IPS DF 6.9 (cell line): ENCODE measurements at regions not wholly inside any gene's neighbourhood (a gene's known extent, or its start where the extent isn't known, plus 50 kb on each side); places are given as distances from the start of the nearest gene placed in this dataset.
"Not testable (repeated sequence)": the region's sequence is repeated elsewhere in the genome, so short reads cannot be mapped to it uniquely, and the experiment has no call there.

Experiments
- DNase-seq: peaks from one replicate; pipeline ENCODE4 v3.0.0-alpha.2; 2013; ENCODE audit warnings: low read depth, low spot score
- H3K27ac ChIP-seq: one replicate; pipeline ENCODE4 v1.5.1; 2013; ENCODE audit warnings: low read length, control low read depth
- H3K27me3 ChIP-seq: 2 replicates; pipeline ENCODE4 v1.6.1; 2013; ENCODE audit warnings: mild to moderate bottlenecking, low read length; ENCODE audit not compliant: control insufficient read depth, insufficient read depth
- H3K36me3 ChIP-seq: 2 replicates; pipeline ENCODE4 v1.6.1; 2013; ENCODE audit warnings: low read length; ENCODE audit not compliant: control insufficient read depth, insufficient read depth
- H3K4me1 ChIP-seq: 2 replicates; pipeline ENCODE4 v1.6.1; 2013; ENCODE audit warnings: low read length; ENCODE audit not compliant: control insufficient read depth, insufficient read depth
- H3K4me3 ChIP-seq: 2 replicates; pipeline ENCODE4 v1.5.1; 2013; ENCODE audit warnings: mild to moderate bottlenecking, low read length
- H3K9me3 ChIP-seq: 2 replicates; pipeline ENCODE4 v1.6.1; 2013; ENCODE audit warnings: low read length, inconsistent platforms; ENCODE audit not compliant: control insufficient read depth, insufficient read depth
- WGBS: extraction: QIAGEN DNeasy Blood & Tissue Kit; methylation state at CpG from one replicate; pipeline ENCODE4 v1.1.7; 2013; ENCODE audit warnings: mixed read lengths, missing lambda C conversion rate; ENCODE audit not compliant: insufficient read length, insufficient coverage; 5-methylcytosine and 5-hydroxymethylcytosine counted together

GRCh38 chr2:61649946-61650345 lies 111.8 kb upstream of the XPO1 start:
- H3K4me3 ChIP-seq, H3K4me1 ChIP-seq, DNase-seq, H3K27me3 ChIP-seq, H3K36me3 ChIP-seq, H3K27ac ChIP-seq, H3K9me3 ChIP-seq: not testable (repeated sequence)
- no CpG with 5 or more reads among the region's 3 CpGs for WGBS

- no peaks in the 10 kb centered on the region for H3K36me3 ChIP-seq
- WGBS, result no CpG with 5 or more reads among the region's 2 CpGs
These were observed 110.9 kb upstream of the XPO1 start for GRCh38 chr2:61649021-61649420.

GRCh38 chr2:61647044-61647443 lies 108.9 kb upstream of the XPO1 start:
- H3K36me3 ChIP-seq, result no peaks in the 10 kb centered on the region
- H3K4me1 ChIP-seq, result no peaks in the 10 kb centered on the region
- no CpG with 5 or more reads among the region's 5 CpGs for WGBS
- no peaks in the 10 kb centered on the region; the same call in 1 of the 2 replicates for H3K27me3 ChIP-seq
- DNase-seq, result no peak
- H3K9me3 ChIP-seq, result no peaks in the 10 kb centered on the region
- H3K27ac ChIP-seq, result no peak overlapping the region
- H3K4me3 ChIP-seq, result no peak overlapping the region

More at GRCh38 chr2:61649021-61649420, 110.9 kb upstream of the XPO1 start:
- H3K4me1 ChIP-seq, result no peaks in the 10 kb centered on the region
- no peaks in the 10 kb centered on the region; the same call in 1 of the 2 replicates for H3K27me3 ChIP-seq
- DNase-seq, result no peak
- no peak overlapping the region for H3K27ac ChIP-seq
- no peak overlapping the region for H3K4me3 ChIP-seq
- H3K9me3 ChIP-seq, result no peaks in the 10 kb centered on the region

GRCh38 chr2:61645911-61646310 lies 107.8 kb upstream of the XPO1 start:
- no peak for DNase-seq
- Histone ChIP-seq H3K4me1 (no peaks in the 10 kb centered on the region), H3K27me3 (no peaks in the 10 kb centered on the region; the same call in 1 of the 2 replicates), H3K27ac (no peak overlapping the region), H3K4me3 (no peak overlapping the region), H3K36me3 (no peaks in the 10 kb centered on the region), H3K9me3 (no peaks in the 10 kb centered on the region)
- no CpG with 5 or more reads among the region's 1 CpG for WGBS

DNA sequence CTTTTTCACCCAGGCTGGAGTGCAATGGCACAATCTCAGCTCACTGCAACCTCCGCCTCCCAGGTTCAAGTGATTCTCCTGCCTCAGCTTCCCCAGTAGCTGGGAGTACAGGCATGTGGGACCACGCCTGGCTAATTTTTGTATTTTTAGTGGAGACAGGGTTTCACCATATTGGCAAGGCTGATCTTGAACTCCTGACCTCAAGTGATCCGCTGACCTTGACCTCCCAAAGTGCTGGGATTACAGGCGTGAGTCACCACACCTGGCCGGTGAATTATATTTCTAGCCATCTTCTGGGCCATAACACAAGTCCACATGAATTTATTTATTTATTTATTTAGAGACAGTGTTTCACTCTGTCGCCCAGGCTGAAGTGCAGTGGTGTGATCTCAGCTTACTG lies 105.0 kb upstream of the XPO1 start:
- H3K27ac ChIP-seq, H3K4me1 ChIP-seq, DNase-seq, H3K27me3 ChIP-seq, H3K9me3 ChIP-seq, H3K4me3 ChIP-seq, H3K36me3 ChIP-seq: not testable (repeated sequence)
- WGBS, result no CpG with 5 or more reads among the region's 6 CpGs

DNA sequence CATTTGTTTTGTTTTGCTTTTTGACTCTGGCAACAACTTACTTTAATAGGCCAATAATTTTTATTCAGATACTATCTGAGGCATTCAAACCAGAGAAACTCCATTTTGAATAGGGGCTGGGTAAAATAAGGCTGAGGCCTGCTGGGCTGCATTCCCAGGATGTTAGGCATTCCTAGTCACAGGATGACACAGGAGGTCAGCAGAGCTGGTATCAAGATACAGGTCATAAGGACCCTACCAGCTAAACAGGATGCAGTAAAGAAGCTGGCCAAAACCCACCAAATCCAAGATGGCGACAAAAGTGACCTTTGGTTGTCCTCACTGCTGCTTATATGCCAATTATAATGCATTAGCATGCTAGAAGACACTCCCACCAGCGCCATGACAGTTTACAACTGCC lies 102.2 kb upstream of the XPO1 start:
- H3K9me3 ChIP-seq, result no peaks in the 10 kb centered on the region; the same call in 1 of the 2 replicates
- no peak for DNase-seq
- no CpG with 5 or more reads among the region's 2 CpGs for WGBS
- peaks cover 2% of the 10 kb centered on the region; the same call in 1 of the 2 replicates for H3K4me1 ChIP-seq
- H3K27ac ChIP-seq, result no peak overlapping the region
- no peaks in the 10 kb centered on the region for H3K27me3 ChIP-seq
- no peaks in the 10 kb centered on the region for H3K36me3 ChIP-seq
- H3K4me3 ChIP-seq, result no peak overlapping the region

- peaks cover 2% of the 10 kb centered on the region; the same call in 1 of the 2 replicates for H3K4me1 ChIP-seq
- H3K36me3 ChIP-seq, result no peaks in the 10 kb centered on the region
- no peaks in the 10 kb centered on the region for H3K27me3 ChIP-seq
- H3K4me3 ChIP-seq, result no peak overlapping the region
- no peak for DNase-seq
- WGBS, result no CpG with 5 or more reads among the region's 9 CpGs
- H3K9me3 ChIP-seq, result no peaks in the 10 kb centered on the region; the same call in 1 of the 2 replicates
- H3K27ac ChIP-seq, result no peak overlapping the region
These were observed 101.6 kb upstream of the XPO1 start for GRCh38 chr2:61639721-61640120.

- H3K27ac ChIP-seq, result no peak overlapping the region
- DNase-seq, result no peak
- peaks cover 2% of the 10 kb centered on the region; the same call in 1 of the 2 replicates for H3K4me1 ChIP-seq
- no peaks in the 10 kb centered on the region for H3K36me3 ChIP-seq
- no peaks in the 10 kb centered on the region for H3K27me3 ChIP-seq
- H3K9me3 ChIP-seq, result no peaks in the 10 kb centered on the region; the same call in 1 of the 2 replicates
- WGBS, result no CpG with 5 or more reads among the region's 3 CpGs
- no peak overlapping the region for H3K4me3 ChIP-seq
These were observed 98.5 kb upstream of the XPO1 start for GRCh38 chr2:61636686-61637085.

DNA sequence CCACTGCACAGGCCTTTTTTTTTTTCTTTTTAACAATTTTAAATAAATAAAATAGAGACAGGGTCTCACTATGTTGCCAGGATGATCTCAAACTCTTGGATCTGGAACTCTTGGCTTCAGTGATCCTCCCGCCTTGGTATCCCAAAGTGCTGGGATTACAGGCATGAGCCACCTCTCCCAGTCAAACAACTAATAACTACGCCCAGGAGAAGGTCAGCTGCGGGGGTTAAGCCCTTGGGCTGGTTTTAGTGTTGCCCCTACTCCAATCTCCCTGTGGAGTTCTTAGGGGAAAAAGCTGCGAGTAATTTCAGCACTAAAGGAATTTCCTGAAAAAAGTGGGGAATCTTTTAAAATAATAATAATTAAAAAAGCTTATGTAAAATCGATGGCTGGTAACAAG lies 96.4 kb upstream of the XPO1 start:
- Histone ChIP-seq H3K27me3 (no peaks in the 10 kb centered on the region), H3K4me1 (no peaks in the 10 kb centered on the region; the same call in 1 of the 2 replicates), H3K4me3 (no peak overlapping the region), H3K9me3 (no peaks in the 10 kb centered on the region; the same call in 1 of the 2 replicates), H3K36me3 (no peaks in the 10 kb centered on the region), H3K27ac (no peak overlapping the region)
- no peak for DNase-seq
- no CpG with 5 or more reads among the region's 5 CpGs for WGBS

- DNase-seq, result no peak
- WGBS, result no CpG with 5 or more reads among the region's 2 CpGs
- Histone ChIP-seq H3K27ac (no peak overlapping the region), H3K27me3 (no peaks in the 10 kb centered on the region), H3K9me3 (no peaks in the 10 kb centered on the region; the same call in 1 of the 2 replicates), H3K4me1 (no peaks in the 10 kb centered on the region; the same call in 1 of the 2 replicates), H3K36me3 (no peaks in the 10 kb centered on the region), H3K4me3 (no peak overlapping the region)
These were observed 95.1 kb upstream of the XPO1 start for GRCh38 chr2:61633250-61633649.
